Caco-2 (cell line): ENCODE measurements at regions not wholly inside any gene's neighbourhood (a gene's known extent, or its start where the extent isn't known, plus 50 kb on each side); places are given as distances from the start of the nearest gene placed in this dataset.

Experiments used
- BruUV-seq: library from RNA; stranded (reverse); fragments of 400-500 nt; replicated peaks from 2 replicates; lab custom pipeline; 2021; lab: Mats Ljungman, UMichigan
- CTCF ChIA-PET: fragments of 300-600 bp; sonication (Branson Sonifier 250); formaldehyde crosslinking; loops from one replicate; lab custom pipeline; 2022; ENCODE audit warnings: antibody characterized with exemption; lab: Charles Lee
- POLR2A ChIA-PET: fragments of 300-600 bp; sonication (Branson Sonifier 250); formaldehyde crosslinking; loops from one replicate; lab custom pipeline; 2022; ENCODE audit warnings: antibody characterized with exemption; lab: Charles Lee
- DNase-seq, 2 experiments: peaks; one replicate each; pipeline versions ENCODE4 v3.0.0 to v3.0.0-alpha.2; 2020 to 2022
- H3K27me3 ChIP-seq: replicated peaks from 2 replicates; pipeline ENCODE4 v1.6.0; 2011; ENCODE audit warnings: low read length; ENCODE audit not compliant: control insufficient read depth, insufficient read depth
- H3K36me3 ChIP-seq: 2 replicates; pipeline ENCODE4 v1.5.1; 2011; ENCODE audit warnings: low read length; ENCODE audit not compliant: control insufficient read depth, insufficient read depth
- H3K4me1 ChIP-seq: fragments of 250-450 bp; sonication (Bioruptor Pico); 2 replicates; pipeline ENCODE4 v1.5.1; 2020; ENCODE audit warnings: mild to moderate bottlenecking
- H3K4me3 ChIP-seq: 2 replicates; pipeline ENCODE4 v1.5.1; 2011; ENCODE audit warnings: low read depth, mild to moderate bottlenecking, control low read depth, low read length
- H3K9me3 ChIP-seq: fragments of 250-450 bp; sonication (Bioruptor Pico); 2 replicates; pipeline ENCODE4 v1.5.1; 2020; ENCODE audit warnings: mild to moderate bottlenecking, moderate library complexity
- H3K27ac Mint-ChIP-seq: one replicate; pipeline ENCODE4 v1.8.0; 2022; ENCODE audit warnings: mixed read lengths; ENCODE audit not compliant: unreplicated experiment
- H3K27me3 Mint-ChIP-seq: one replicate; pipeline ENCODE4 v1.8.0; 2022; ENCODE audit warnings: mixed read lengths; ENCODE audit not compliant: insufficient read depth, unreplicated experiment
- H3K36me3 Mint-ChIP-seq: one replicate; pipeline ENCODE4 v1.8.0; 2022; ENCODE audit warnings: mild to moderate bottlenecking, mixed read lengths; ENCODE audit not compliant: insufficient read depth, unreplicated experiment
- H3K4me1 Mint-ChIP-seq: one replicate; pipeline ENCODE4 v1.8.0; 2022; ENCODE audit warnings: low read depth, mixed read lengths; ENCODE audit not compliant: unreplicated experiment
- H3K4me3 Mint-ChIP-seq: one replicate; pipeline ENCODE4 v1.8.0; 2022; ENCODE audit warnings: mild to moderate bottlenecking, moderate library complexity, mixed read lengths; ENCODE audit not compliant: unreplicated experiment
- H3K9me3 Mint-ChIP-seq: one replicate; pipeline ENCODE4 v1.8.0; 2022; ENCODE audit warnings: mixed read lengths; ENCODE audit not compliant: unreplicated experiment
- intact Hi-C: fragments of 100-400 bp; cut with micrococcal nuclease; formaldehyde crosslinking; loops from one replicate; pipeline ENCODE4 v1.10.0; 2022; ENCODE audit not compliant: unreplicated experiment
- TF ChIP-seq, protein P1 (sequence below), 2 experiments: fragments of 200-600 bp in 1 of 2; IDR thresholded peaks; 1 replicate in 1 of 2; 2 replicates in 1 of 2; pipeline versions ENCODE4 v1.5.1 to v1.8.0; 2011 to 2022; ENCODE audit warnings: antibody characterized with exemption in 1 of 2, control low read depth in 1 of 2, inconsistent platforms in 1 of 2, low read depth in 1 of 2, low read length in 1 of 2, mild to moderate bottlenecking in 1 of 2, moderate library complexity in 1 of 2; ENCODE audit not compliant: insufficient read depth in 1 of 2, severe bottlenecking in 1 of 2, unreplicated experiment in 1 of 2

DNA sequence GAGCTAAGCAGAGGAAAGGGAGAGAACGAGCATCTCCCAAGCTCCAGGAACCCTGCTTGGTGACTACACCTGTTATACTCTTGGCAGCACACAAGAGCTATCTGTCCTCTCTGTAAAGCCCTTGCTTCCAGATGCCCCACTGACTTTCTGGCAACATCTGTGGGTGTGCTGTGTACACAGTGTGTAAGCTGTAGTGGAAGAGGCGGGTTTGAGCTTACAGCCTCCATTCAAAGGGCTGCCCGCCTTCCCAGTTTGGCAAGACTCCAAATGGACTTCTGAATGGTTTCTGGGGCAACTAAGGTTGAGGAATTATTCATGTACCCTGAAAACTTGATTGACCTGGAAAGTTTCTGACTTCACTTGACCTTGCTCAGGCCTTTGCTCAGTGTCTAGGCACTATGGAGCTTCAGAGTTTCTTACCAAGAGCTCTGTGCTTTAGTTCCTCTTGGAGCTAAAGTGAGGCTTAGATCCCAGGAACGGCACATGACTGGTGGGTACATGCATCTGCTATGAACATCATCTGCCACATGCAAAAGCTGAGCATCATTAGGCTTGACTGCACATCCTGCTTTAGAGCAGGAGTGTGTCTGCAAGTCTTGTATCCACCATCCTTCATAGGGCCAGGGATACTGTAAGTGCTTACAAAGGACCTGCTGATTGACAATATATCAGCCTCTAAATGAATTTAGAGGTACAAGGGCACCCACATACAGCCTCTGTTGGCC, 290.9 kb upstream of the SIX2 start:
- POLR2A ChIA-PET = no interaction called here

DNA sequence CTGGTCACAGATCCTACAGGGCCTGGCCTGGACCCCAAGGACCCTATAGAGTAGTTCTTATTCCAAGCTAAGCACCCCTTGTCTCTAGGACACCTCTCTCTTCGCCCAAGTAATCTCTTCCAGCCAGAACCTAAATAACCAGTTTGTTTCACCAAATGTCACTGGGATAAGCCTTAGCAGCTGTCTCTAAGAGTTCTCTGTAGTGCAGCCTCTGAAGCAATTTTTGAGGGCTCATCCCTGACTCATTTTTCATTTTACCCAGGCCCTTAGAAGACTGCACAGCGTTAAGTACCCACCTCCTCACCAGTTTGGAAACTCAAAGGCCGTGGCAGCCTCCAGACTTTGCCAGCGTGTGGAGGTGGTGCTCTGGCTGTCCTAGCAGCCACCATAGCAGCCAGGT, 290.1 kb upstream of the SIX2 start:
- ChIA-PET POLR2A (no interaction called here), CTCF (no interaction called here)
- Mint-ChIP-seq H3K9me3 (peaks cover 9% of the 10 kb centered on the region), H3K36me3 (no peaks in the 10 kb centered on the region), H3K27ac (no peak overlapping the region), H3K4me1 (no peaks in the 10 kb centered on the region), H3K4me3 (no peak overlapping the region), H3K27me3 (peaks cover 4% of the 10 kb centered on the region)
- Histone ChIP-seq H3K36me3 (no peaks in the 10 kb centered on the region), H3K4me3 (no peak overlapping the region), H3K27me3 (no peaks in the 10 kb centered on the region), H3K4me1 (no peaks in the 10 kb centered on the region), H3K9me3 (no peaks in the 10 kb centered on the region)
- intact Hi-C loops = no loop called here
- no TSS peak for BruUV-seq
- TF ChIP-seq, protein P1, sequence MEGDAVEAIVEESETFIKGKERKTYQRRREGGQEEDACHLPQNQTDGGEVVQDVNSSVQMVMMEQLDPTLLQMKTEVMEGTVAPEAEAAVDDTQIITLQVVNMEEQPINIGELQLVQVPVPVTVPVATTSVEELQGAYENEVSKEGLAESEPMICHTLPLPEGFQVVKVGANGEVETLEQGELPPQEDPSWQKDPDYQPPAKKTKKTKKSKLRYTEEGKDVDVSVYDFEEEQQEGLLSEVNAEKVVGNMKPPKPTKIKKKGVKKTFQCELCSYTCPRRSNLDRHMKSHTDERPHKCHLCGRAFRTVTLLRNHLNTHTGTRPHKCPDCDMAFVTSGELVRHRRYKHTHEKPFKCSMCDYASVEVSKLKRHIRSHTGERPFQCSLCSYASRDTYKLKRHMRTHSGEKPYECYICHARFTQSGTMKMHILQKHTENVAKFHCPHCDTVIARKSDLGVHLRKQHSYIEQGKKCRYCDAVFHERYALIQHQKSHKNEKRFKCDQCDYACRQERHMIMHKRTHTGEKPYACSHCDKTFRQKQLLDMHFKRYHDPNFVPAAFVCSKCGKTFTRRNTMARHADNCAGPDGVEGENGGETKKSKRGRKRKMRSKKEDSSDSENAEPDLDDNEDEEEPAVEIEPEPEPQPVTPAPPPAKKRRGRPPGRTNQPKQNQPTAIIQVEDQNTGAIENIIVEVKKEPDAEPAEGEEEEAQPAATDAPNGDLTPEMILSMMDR (IDR thresholded peaks at IDR 0.05; ENCODE audit: insufficient read depth in 1 of 2, low read depth in 1 of 2, low read length in 1 of 2, severe bottlenecking in 1 of 2, unreplicated experiment in 1 of 2) = no peak
- no peak for DNase-seq

More for the DNA sequence above, 290.9 kb upstream of the SIX2 start:
- CTCF ChIA-PET = interaction anchor here (0.6 kb wide), 1 partner anchor 328 kb away, joined by 4 read pairs; no protein-coding TSS in a partner anchor
- Histone ChIP-seq H3K4me3 (no peak overlapping the region), H3K27me3 (no peaks in the 10 kb centered on the region), H3K4me1 (no peaks in the 10 kb centered on the region), H3K9me3 (no peaks in the 10 kb centered on the region), H3K36me3 (no peaks in the 10 kb centered on the region)
- peaks cover 4% of the 10 kb centered on the region for H3K27me3 Mint-ChIP-seq
- no peak overlapping the region for H3K4me3 Mint-ChIP-seq
- no peak for DNase-seq
- H3K36me3 Mint-ChIP-seq = no peaks in the 10 kb centered on the region
- TF ChIP-seq, protein P1 (IDR thresholded peaks at IDR 0.05; ENCODE audit: insufficient read depth in 1 of 2, low read depth in 1 of 2, low read length in 1 of 2, severe bottlenecking in 1 of 2, unreplicated experiment in 1 of 2) = no peak
- no TSS peak for BruUV-seq
- peaks cover 9% of the 10 kb centered on the region for H3K9me3 Mint-ChIP-seq
- intact Hi-C loops = no loop called here
- no peak overlapping the region for H3K27ac Mint-ChIP-seq
- H3K4me1 Mint-ChIP-seq = no peaks in the 10 kb centered on the region

DNA sequence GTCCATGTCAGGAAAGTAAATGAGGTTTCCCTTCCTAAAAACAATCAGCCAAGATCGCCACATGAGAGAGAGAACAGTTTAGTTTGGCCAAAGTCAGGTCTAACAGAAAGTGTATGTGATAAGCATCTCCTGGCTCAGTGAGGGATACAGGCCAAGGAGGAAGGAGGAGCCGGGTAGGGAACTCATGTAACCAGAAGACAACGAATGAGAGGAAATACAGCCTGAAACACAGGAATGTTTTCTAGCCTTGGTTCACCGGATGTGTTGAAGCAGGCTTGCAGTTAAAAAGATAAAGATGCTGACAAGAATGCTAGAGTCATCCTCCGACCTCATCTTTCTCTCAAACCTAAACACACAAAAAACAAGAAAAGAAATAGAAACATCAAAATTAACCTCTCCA, 283.9 kb upstream of the SIX2 start:
- no peaks in the 10 kb centered on the region for H3K27me3 Mint-ChIP-seq
- TF ChIP-seq, protein P1 (IDR thresholded peaks at IDR 0.05; ENCODE audit: insufficient read depth in 1 of 2, low read depth in 1 of 2, low read length in 1 of 2, severe bottlenecking in 1 of 2, unreplicated experiment in 1 of 2) = no peak
- no peak for DNase-seq
- H3K27ac Mint-ChIP-seq = no peak overlapping the region
- H3K36me3 Mint-ChIP-seq = no peaks in the 10 kb centered on the region
- intact Hi-C loops = no loop called here
- POLR2A ChIA-PET = no interaction called here
- H3K4me3 ChIP-seq = no peak overlapping the region
- no peaks in the 10 kb centered on the region for H3K4me1 ChIP-seq
- H3K4me3 Mint-ChIP-seq = no peak overlapping the region
- no peaks in the 10 kb centered on the region for H3K36me3 ChIP-seq
- H3K9me3 ChIP-seq = no peaks in the 10 kb centered on the region
- no peaks in the 10 kb centered on the region for H3K27me3 ChIP-seq
- no TSS peak for BruUV-seq
- H3K4me1 Mint-ChIP-seq = no peaks in the 10 kb centered on the region
- H3K9me3 Mint-ChIP-seq = no peaks in the 10 kb centered on the region
- CTCF ChIA-PET = no interaction called here
